Right atrium auricular region (tissue), 2 donors: ENCODE measurements at regions not wholly inside any gene's neighbourhood (a gene's known extent, or its start where the extent isn't known, plus 50 kb on each side); places are given as distances from the start of the nearest gene placed in this dataset.

Experiments
- DNase-seq: peaks from one replicate; pipeline ENCODE4 v3.0.0-alpha.2; 2019; ENCODE audit warnings: low spot score
- H3K27ac ChIP-seq, 2 donors: fragments of 200-600 bp; sonication (generic); 1 replicate in 1 of 2; 2 replicates in 1 of 2; pipeline ENCODE4 v1.5.1; 2016 to 2019
- H3K27me3 ChIP-seq, 2 donors: fragments of 200-600 bp; sonication (generic); one replicate each; pipeline versions ENCODE4 v1.5.1 to v1.6.0; 2017 to 2019
- H3K36me3 ChIP-seq: fragments of 200-600 bp; sonication (generic); one replicate; pipeline ENCODE4 v1.5.1; 2016
- H3K4me1 ChIP-seq, 2 donors: fragments of 200-600 bp; sonication (generic); one replicate each; pipeline versions ENCODE4 v1.5.1 to v1.6.0; 2017 to 2019
- H3K4me3 ChIP-seq, 2 donors: fragments of 200-600 bp; sonication (generic); 1 replicate in 1 of 2; 2 replicates in 1 of 2; pipeline ENCODE4 v1.5.1; 2017 to 2019; ENCODE audit warnings: mild to moderate bottlenecking in 1 of 2, moderate library complexity in 1 of 2
- H3K9me3 ChIP-seq, 2 donors: fragments of 200-600 bp; sonication (generic); one replicate each; pipeline ENCODE4 v1.5.1; 2019
- TF ChIP-seq, protein P1 (sequence below), 2 donors: fragments of 200-600 bp; sonication (generic); IDR thresholded peaks; one replicate each; pipeline ENCODE4 v1.5.1; 2019; ENCODE audit warnings: antibody characterized with exemption in 2 of 2

DNA sequence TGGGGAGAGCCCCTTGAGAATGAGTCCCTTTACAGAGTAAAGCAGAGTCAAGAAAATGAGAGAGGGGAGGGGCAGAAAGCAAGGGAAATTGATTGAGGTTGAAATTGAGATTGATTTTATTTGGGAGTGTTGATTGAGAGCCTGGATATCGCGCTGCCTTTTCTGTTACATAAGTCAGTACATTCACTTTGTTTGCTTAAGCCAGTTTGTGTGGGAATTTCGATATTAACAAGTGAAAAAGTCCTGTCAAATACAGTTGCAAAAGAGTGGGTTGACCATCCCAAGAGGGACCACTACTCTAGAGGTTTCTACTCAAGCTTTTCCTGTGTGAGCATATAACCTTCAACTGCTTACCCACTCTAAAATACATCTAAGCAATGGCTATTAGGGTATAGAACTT is 331.4 kb upstream of the AZI2 start:
- Histone ChIP-seq H3K36me3 (no peaks in the 10 kb centered on the region), H3K27me3 (no peaks in the 10 kb centered on the region), H3K27ac (no peak overlapping the region), H3K9me3 (no peaks in the 10 kb centered on the region), H3K4me3 (no peak overlapping the region), H3K4me1 (no peaks in the 10 kb centered on the region)
- TF ChIP-seq, protein P1, sequence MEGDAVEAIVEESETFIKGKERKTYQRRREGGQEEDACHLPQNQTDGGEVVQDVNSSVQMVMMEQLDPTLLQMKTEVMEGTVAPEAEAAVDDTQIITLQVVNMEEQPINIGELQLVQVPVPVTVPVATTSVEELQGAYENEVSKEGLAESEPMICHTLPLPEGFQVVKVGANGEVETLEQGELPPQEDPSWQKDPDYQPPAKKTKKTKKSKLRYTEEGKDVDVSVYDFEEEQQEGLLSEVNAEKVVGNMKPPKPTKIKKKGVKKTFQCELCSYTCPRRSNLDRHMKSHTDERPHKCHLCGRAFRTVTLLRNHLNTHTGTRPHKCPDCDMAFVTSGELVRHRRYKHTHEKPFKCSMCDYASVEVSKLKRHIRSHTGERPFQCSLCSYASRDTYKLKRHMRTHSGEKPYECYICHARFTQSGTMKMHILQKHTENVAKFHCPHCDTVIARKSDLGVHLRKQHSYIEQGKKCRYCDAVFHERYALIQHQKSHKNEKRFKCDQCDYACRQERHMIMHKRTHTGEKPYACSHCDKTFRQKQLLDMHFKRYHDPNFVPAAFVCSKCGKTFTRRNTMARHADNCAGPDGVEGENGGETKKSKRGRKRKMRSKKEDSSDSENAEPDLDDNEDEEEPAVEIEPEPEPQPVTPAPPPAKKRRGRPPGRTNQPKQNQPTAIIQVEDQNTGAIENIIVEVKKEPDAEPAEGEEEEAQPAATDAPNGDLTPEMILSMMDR (IDR thresholded peaks at IDR 0.05), result no peak
- DNase-seq, result no peak

DNA sequence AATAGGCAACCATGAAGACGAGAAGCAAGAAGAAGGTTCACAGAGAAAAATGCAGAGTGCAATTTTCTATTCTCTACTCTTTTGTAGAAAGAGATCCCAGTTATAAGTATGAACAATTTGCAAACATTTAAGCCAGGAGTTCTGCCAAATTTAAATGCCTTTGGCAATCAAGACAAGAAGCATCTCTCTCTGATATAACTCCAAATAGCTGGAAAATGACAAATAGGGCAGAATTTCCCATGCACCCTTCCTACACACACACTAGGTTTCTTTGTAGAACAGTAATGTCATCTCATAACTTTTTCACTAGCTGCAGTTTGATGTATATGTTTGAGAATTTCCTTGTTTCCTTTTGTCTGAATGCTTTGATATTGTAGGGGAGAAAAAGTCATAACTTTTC is 333.5 kb upstream of the AZI2 start:
- TF ChIP-seq, protein P1 (IDR thresholded peaks at IDR 0.05), result no peak
- DNase-seq, result no peak
- no peaks in the 10 kb centered on the region for H3K4me1 ChIP-seq
- H3K36me3 ChIP-seq, result no peaks in the 10 kb centered on the region
- no peaks in the 10 kb centered on the region for H3K9me3 ChIP-seq
- no peak overlapping the region for H3K27ac ChIP-seq
- no peaks in the 10 kb centered on the region for H3K27me3 ChIP-seq
- H3K4me3 ChIP-seq, result no peak overlapping the region

DNA sequence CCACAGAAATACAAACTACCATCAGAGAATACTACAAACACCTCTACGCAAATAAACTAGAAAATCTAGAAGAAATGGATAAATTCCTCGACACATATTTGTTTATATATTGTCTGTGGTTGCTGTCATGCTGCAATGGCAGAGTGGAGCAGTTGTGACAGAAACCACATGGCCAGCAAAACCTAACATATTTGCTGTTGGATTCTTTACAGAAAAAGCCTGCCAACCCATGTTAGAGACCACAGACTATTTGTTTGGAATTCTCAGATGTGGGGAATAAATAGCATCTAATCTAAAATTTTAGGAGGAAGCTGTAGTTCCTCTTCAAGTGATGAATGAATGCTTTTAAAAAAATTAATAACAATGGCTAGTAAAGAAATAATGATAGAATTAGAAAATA is 341.6 kb upstream of the AZI2 start:
- Histone ChIP-seq H3K27me3 (no peaks in the 10 kb centered on the region), H3K9me3 (no peaks in the 10 kb centered on the region), H3K27ac (no peak overlapping the region), H3K4me3 (no peak overlapping the region), H3K36me3 (no peaks in the 10 kb centered on the region), H3K4me1 (no peaks in the 10 kb centered on the region)
- TF ChIP-seq, protein P1 (IDR thresholded peaks at IDR 0.05), result no peak
- no peak for DNase-seq

DNA sequence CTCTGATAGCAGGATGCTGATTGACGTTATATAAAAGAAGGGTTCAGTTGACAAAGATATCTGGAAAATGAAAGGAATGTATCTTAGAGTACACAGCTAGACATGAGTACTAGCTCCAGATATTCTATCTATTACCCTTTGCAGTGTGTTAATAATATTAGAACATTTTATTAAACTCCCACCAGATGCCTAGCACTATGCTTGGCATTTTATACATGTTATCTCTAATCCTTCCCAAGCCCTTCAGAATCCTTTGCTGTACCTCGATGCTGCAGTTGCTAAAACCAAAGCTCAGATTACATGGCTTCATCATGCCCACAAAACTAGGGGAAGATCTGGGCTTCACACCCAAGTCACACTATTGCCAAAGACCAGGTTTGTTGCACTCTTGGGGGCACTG is 350.1 kb upstream of the AZI2 start:
- H3K9me3 ChIP-seq, result no peaks in the 10 kb centered on the region
- TF ChIP-seq, protein P1 (IDR thresholded peaks at IDR 0.05), result no peak
- no peaks in the 10 kb centered on the region for H3K36me3 ChIP-seq
- H3K27ac ChIP-seq, result no peak overlapping the region
- H3K4me1 ChIP-seq, result no peaks in the 10 kb centered on the region
- no peaks in the 10 kb centered on the region for H3K27me3 ChIP-seq
- no peak overlapping the region for H3K4me3 ChIP-seq
- DNase-seq, result no peak

DNA sequence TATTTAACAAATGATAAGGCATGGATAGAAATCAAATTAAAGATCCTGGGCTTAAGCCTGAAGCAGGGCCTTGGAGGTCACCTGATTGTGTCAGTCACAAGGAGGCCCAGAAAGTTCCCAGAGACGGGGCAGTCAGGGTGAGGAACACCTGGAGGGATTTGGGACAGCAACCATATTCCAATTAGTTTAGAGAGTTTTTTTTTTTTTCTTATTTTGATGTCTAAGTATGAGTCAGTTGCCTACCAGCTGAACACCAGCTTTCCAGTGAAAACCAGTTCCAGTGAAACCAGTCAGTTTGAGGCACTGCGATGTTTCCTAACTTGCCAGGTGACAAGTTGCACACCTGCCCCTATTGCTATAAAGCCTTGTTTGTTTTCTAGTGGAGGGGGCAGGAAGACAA is 350.7 kb upstream of the AZI2 start:
- Histone ChIP-seq H3K4me3 (no peak overlapping the region), H3K27ac (no peak overlapping the region), H3K36me3 (no peaks in the 10 kb centered on the region), H3K4me1 (no peaks in the 10 kb centered on the region), H3K27me3 (no peaks in the 10 kb centered on the region), H3K9me3 (no peaks in the 10 kb centered on the region)
- no peak for DNase-seq
- TF ChIP-seq, protein P1 (IDR thresholded peaks at IDR 0.05), result no peak

DNA sequence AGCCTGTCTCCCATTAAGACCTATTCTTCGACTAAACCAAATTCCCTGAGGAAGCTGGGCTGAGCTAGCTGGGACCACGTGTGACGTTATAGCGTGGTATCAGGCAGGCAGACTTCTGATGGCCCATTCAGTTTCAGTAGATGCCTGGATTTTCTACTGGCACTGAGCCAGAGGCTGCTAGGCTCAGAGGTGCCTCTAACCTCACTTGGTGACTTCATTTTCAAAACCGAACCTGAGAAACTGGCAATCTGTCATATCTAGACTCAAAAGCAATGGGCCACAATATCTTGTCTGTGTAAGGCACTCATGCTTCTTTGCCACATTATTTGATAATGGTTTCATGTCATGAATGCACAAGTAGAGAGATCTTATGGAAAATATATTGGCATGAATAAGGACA is 352.1 kb upstream of the AZI2 start:
- no peak overlapping the region for H3K27ac ChIP-seq
- TF ChIP-seq, protein P1 (IDR thresholded peaks at IDR 0.05), result no peak
- H3K9me3 ChIP-seq, result no peaks in the 10 kb centered on the region
- no peaks in the 10 kb centered on the region for H3K4me1 ChIP-seq
- H3K36me3 ChIP-seq, result no peaks in the 10 kb centered on the region
- DNase-seq, result no peak
- H3K27me3 ChIP-seq, result no peaks in the 10 kb centered on the region
- H3K4me3 ChIP-seq, result no peak overlapping the region
